ENCODE measurements at regions not wholly inside any gene's neighbourhood (a gene's known extent, or its start where the extent isn't known, plus 50 kb on each side); places are given as distances from the start of the nearest gene placed in this dataset.
"Not testable (repeated sequence)": the region's sequence is repeated elsewhere in the genome, so short reads cannot be mapped to it uniquely, and the experiment has no call there.

DNA sequence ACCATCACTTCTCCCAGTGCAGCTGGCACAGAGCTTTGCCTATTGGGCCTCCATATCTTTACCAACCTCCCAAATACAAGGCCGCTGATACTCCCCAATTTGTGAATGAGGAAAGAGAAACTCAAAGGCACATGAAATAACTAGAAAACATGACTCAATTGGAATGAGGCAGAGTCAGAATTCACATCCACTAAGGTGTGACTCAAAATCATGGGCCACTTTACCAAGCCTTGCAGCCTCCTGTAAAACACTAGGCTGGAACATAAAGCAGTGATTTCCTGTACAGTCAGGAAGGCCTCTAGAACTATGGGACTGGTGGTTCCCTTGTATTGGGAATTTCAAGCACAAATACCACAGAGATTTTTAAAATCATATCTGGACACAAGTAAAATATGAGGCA, 128.6 kb downstream of the DCLK3 start:
- Histone ChIP-seq H3K27ac (ENCODE audit: low read depth, low read length) (no peak overlapping the region), H3K4me1 (ENCODE audit: insufficient read depth, low read length) (no peaks in the 10 kb centered on the region), H3K27me3 (ENCODE audit: insufficient read depth, low read length, poor library complexity, severe bottlenecking) (no peaks in the 10 kb centered on the region), H3K9me3 (ENCODE audit: low read length) (no peaks in the 10 kb centered on the region), H3K36me3 (ENCODE audit: insufficient read depth, low read length) (no peaks in the 10 kb centered on the region), H3K4me3 (ENCODE audit: low read length) (no peak overlapping the region)
- no peaks in the 10 kb centered on the region for H3K27me3 Mint-ChIP-seq
- POLR2A ChIA-PET: no interaction called here
- no peak overlapping the region for H3K4me3 Mint-ChIP-seq
- H3K4me1 Mint-ChIP-seq: no peaks in the 10 kb centered on the region
- CTCF ChIA-PET: no interaction called here
- no peaks in the 10 kb centered on the region for H3K36me3 Mint-ChIP-seq
- peaks cover 0 to 2% (median 0%) of the 10 kb centered on the region in 5 donors for H3K9me3 Mint-ChIP-seq
- no peak overlapping the region for H3K27ac Mint-ChIP-seq
- no peak for DNase-seq

DNA sequence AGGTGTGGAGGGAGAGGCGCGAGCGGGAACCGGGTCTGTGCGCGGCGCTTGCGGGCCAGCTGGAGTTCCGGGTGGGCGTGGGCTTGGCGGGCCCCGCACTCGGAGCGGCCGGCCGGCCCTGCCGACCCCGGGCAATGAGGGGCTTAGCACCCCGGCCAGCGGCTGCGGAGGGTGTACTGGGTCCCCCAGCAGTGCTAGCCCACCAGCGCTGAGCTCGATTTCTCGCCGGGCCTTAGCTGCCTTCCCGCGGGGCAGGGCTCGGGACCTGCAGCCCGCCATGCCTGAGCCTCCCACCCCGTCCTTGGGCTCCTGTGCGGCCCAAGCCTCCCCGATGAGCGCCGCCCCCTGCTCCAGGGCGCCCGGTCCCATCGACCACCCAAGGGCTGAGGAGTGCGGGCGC, 130.5 kb downstream of the DCLK3 start:
- POLR2A ChIA-PET; H3K27ac Mint-ChIP-seq; H3K27me3 Mint-ChIP-seq; DNase-seq; H3K36me3 Mint-ChIP-seq; H3K4me1 ChIP-seq (ENCODE audit: insufficient read depth, low read length); H3K36me3 ChIP-seq (ENCODE audit: insufficient read depth, low read length); H3K9me3 ChIP-seq (ENCODE audit: low read length); H3K4me1 Mint-ChIP-seq; CTCF ChIA-PET; H3K27ac ChIP-seq (ENCODE audit: low read depth, low read length); H3K4me3 ChIP-seq (ENCODE audit: low read length); H3K27me3 ChIP-seq (ENCODE audit: insufficient read depth, low read length, poor library complexity, severe bottlenecking); H3K4me3 Mint-ChIP-seq; H3K9me3 Mint-ChIP-seq: not testable (repeated sequence)

DNA sequence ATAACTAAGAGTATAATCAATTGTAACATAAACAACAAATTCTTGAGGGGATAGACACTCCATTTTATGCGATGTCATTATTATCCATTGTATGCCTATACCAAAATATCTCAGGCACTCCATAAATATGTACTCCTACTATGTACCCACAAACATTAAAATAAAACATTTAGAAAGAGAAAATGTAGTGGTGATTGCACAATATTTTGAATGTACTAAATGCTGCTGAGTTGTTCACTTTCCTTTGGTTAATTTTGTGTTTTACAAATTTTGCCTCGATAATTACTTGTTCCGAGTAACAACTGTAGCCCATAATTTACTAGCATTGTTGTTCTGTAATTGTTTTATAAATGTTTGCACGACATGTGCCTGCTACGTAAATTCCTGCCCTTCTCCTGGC, 131.3 kb downstream of the DCLK3 start:
- no peaks in the 10 kb centered on the region for H3K27me3 Mint-ChIP-seq
- H3K9me3 Mint-ChIP-seq: peaks cover 0 to 2% (median 0%) of the 10 kb centered on the region in 5 donors
- no peak overlapping the region for H3K4me3 Mint-ChIP-seq
- ChIA-PET CTCF (no interaction called here), POLR2A (no interaction called here)
- Histone ChIP-seq H3K9me3 (ENCODE audit: low read length) (no peaks in the 10 kb centered on the region), H3K27me3 (ENCODE audit: insufficient read depth, low read length, poor library complexity, severe bottlenecking) (no peaks in the 10 kb centered on the region), H3K27ac (ENCODE audit: low read depth, low read length) (no peak overlapping the region), H3K4me3 (ENCODE audit: low read length) (no peak overlapping the region), H3K36me3 (ENCODE audit: insufficient read depth, low read length) (no peaks in the 10 kb centered on the region), H3K4me1 (ENCODE audit: insufficient read depth, low read length) (no peaks in the 10 kb centered on the region)
- no peaks in the 10 kb centered on the region for H3K4me1 Mint-ChIP-seq
- DNase-seq: no peak
- no peak overlapping the region for H3K27ac Mint-ChIP-seq
- H3K36me3 Mint-ChIP-seq: no peaks in the 10 kb centered on the region

DNA sequence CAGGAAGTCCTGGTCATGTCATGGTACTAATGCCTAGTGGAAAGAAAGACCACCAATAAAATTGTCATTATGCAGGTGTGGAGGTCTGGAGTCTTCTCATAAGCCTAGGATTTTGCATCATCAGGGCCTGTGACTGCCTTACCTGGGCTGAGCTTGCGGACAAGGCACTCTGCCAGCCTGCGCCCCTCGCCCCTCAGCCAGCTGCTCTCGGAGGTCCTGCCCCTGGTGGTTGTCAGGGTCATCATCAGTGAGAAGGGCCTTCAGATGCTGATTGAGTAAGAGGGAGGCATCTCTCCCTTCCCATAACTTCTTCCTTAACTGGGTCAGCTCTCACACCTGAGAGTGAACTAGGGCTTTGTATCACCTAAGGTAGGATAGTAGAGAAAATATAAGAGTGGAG, 132.8 kb downstream of the DCLK3 start:
- H3K9me3 Mint-ChIP-seq: peaks cover 0 to 2% (median 0%) of the 10 kb centered on the region in 5 donors
- POLR2A ChIA-PET: no interaction called here
- H3K4me1 ChIP-seq (ENCODE audit: insufficient read depth, low read length): no peaks in the 10 kb centered on the region

DNA sequence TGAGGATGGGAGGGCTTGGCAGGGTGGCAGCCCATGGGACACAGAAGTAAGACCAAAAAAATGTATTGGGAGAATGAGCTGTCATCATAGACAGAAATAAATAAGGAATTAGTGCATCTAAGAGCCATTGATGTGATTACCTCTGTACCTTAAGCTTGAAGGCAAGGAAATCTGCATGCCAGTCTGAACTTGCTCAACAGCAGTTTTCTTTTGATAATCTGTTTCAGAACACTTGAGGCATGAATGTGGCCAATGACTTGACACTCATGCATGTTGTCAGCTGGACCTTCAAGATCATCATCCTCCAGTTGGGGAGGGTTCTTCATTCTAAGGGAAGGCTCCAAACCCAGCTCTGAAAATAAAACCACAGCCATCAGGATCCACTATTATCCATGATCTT, 148.5 kb downstream of the DCLK3 start:
- DNase-seq: no peak
- H3K36me3 Mint-ChIP-seq: no peaks in the 10 kb centered on the region
- ChIA-PET POLR2A (no interaction called here), CTCF (no interaction called here)
- H3K27me3 Mint-ChIP-seq: peaks cover 4% of the 10 kb centered on the region in 2 donors
- Histone ChIP-seq H3K4me3 (ENCODE audit: low read length) (no peak overlapping the region), H3K9me3 (ENCODE audit: low read length) (no peaks in the 10 kb centered on the region), H3K4me1 (ENCODE audit: insufficient read depth, low read length) (no peaks in the 10 kb centered on the region), H3K36me3 (ENCODE audit: insufficient read depth, low read length) (no peaks in the 10 kb centered on the region), H3K27me3 (ENCODE audit: insufficient read depth, low read length, poor library complexity, severe bottlenecking) (no peaks in the 10 kb centered on the region), H3K27ac (ENCODE audit: low read depth, low read length) (no peak overlapping the region)
- peaks cover 0 to 5% (median 0%) of the 10 kb centered on the region in 5 donors for H3K9me3 Mint-ChIP-seq
- H3K27ac Mint-ChIP-seq: no peak overlapping the region
- H3K4me1 Mint-ChIP-seq: no peaks in the 10 kb centered on the region
- no peak overlapping the region for H3K4me3 Mint-ChIP-seq

More for the DNA sequence above, 132.8 kb downstream of the DCLK3 start:
- H3K4me3 ChIP-seq (ENCODE audit: low read length): no peak overlapping the region
- H3K4me1 Mint-ChIP-seq: no peaks in the 10 kb centered on the region
- CTCF ChIA-PET: no interaction called here
- no peak overlapping the region for H3K4me3 Mint-ChIP-seq
- DNase-seq: no peak
- peaks cover 3 to 4% of the 10 kb centered on the region in 2 donors for H3K27me3 Mint-ChIP-seq
- H3K27me3 ChIP-seq (ENCODE audit: insufficient read depth, low read length, poor library complexity, severe bottlenecking): no peaks in the 10 kb centered on the region
- H3K9me3 ChIP-seq (ENCODE audit: low read length): no peaks in the 10 kb centered on the region
- H3K27ac Mint-ChIP-seq: no peak overlapping the region
- no peaks in the 10 kb centered on the region for H3K36me3 Mint-ChIP-seq
- H3K36me3 ChIP-seq (ENCODE audit: insufficient read depth, low read length): no peaks in the 10 kb centered on the region
- no peak overlapping the region for H3K27ac ChIP-seq (ENCODE audit: low read depth, low read length)

DNA sequence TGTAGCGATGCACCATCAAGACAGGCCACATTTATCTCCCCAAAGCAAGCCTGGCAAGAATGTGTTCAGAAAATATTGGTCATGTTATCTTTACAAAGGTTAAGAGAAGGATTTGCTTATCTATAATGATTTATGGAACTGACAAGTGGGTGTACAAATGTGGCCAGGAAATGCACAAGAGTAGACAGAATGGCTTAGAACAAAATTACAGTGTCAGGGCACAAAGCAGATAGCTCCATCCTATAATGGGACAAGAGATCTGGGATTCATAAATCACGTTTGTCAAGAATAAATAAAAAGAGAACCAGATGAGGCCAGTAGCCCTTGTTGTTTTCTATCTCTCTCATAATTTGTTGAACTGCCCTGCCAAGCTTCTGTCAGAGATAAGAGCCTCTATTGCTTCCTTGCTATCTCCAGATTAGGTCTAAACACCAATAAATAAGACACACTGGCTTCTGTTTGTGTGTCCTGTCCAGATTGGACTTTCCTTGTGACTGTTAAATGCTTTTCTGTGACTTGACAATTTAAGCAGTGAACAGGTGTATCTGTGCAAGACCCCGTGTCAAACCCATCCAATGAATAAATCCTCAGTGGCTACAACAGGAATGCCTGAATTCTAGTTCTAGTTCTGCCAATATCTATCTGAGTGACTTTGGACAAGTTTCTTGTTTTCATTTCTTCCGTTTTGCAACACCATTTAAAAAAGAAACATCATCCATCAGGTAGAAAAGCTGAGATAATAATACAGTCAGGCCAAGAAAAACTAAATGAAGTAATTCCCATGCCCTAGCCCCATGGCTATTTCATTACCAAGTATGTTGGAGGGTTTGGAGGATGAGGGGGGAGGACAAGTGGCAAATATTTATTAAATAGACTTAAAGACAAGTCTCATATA, 157.2 kb downstream of the DCLK3 start:
- H3K27ac ChIP-seq (ENCODE audit: low read depth, low read length): no peak overlapping the region
- no peak overlapping the region for H3K4me3 ChIP-seq (ENCODE audit: low read length)
- Mint-ChIP-seq H3K4me1 (no peaks in the 10 kb centered on the region), H3K36me3 (no peaks in the 10 kb centered on the region), H3K4me3 (no peak overlapping the region), H3K27ac (no peak overlapping the region), H3K9me3 (peaks cover 0 to 2% (median 0%) of the 10 kb centered on the region in 5 donors), H3K27me3 (peaks cover 3 to 15% of the 10 kb centered on the region in 2 donors)
- H3K36me3 ChIP-seq (ENCODE audit: insufficient read depth, low read length): no peaks in the 10 kb centered on the region
- no peaks in the 10 kb centered on the region for H3K27me3 ChIP-seq (ENCODE audit: insufficient read depth, low read length, poor library complexity, severe bottlenecking)
- ChIA-PET POLR2A (no interaction called here), CTCF (no interaction called here)
- H3K9me3 ChIP-seq (ENCODE audit: low read length): no peaks in the 10 kb centered on the region
- no peaks in the 10 kb centered on the region for H3K4me1 ChIP-seq (ENCODE audit: insufficient read depth, low read length)
- DNase-seq: no peak

DNA sequence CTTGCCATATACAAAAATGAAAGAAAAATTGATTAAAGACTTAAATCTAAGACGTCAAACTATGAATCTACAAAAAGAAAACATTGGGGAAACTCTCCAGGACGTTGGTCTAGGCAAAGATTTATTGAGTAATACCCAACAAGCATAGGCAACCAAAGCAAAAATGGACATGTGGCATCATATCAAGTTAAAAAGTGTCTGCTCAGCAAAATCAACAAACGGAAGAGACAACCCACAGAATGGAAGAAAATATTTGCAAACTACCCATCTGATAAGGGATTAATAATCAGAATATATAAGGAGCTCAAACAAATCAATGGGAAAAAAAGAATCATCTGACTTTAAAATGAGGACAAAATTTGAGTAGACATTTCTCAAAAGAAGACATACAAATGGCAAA, 160.9 kb downstream of the DCLK3 start:
- Mint-ChIP-seq H3K36me3 (no peaks in the 10 kb centered on the region), H3K27me3 (peaks cover under 1 to 8% of the 10 kb centered on the region in 2 donors), H3K27ac (no peak overlapping the region), H3K4me1 (no peaks in the 10 kb centered on the region), H3K4me3 (no peak overlapping the region), H3K9me3 (peaks cover 0 to 2% (median 0%) of the 10 kb centered on the region in 5 donors)
- Histone ChIP-seq H3K27me3 (ENCODE audit: insufficient read depth, low read length, poor library complexity, severe bottlenecking) (no peaks in the 10 kb centered on the region), H3K9me3 (ENCODE audit: low read length) (no peaks in the 10 kb centered on the region), H3K36me3 (ENCODE audit: insufficient read depth, low read length) (no peaks in the 10 kb centered on the region), H3K27ac (ENCODE audit: low read depth, low read length) (no peak overlapping the region), H3K4me3 (ENCODE audit: low read length) (no peak overlapping the region), H3K4me1 (ENCODE audit: insufficient read depth, low read length) (no peaks in the 10 kb centered on the region)
- ChIA-PET POLR2A (no interaction called here), CTCF (no interaction called here)
- no peak for DNase-seq

DNA sequence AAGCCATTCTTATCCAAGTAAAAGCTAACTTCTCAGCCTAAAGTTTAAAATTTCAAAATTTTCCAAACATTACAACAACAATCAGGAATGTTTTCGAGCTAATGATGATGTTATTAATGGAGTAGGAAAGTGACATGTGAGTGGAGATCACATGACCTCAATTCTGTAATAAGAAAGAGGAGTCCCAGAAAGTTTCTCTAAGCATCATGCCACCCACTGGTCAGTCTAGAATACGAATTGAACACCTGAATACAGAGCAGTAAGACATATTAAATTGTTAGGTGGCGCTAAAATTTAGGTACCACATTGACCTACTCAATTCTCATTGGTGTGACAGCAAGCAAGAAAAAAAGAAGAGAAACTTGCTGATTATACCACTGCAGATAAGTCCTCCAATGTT, 163.9 kb downstream of the DCLK3 start:
- CTCF ChIA-PET: no interaction called here

More for the DNA sequence above, 163.9 kb downstream of the DCLK3 start:
- H3K4me1 ChIP-seq (ENCODE audit: insufficient read depth, low read length): no peaks in the 10 kb centered on the region
- H3K27ac ChIP-seq (ENCODE audit: low read depth, low read length): no peak overlapping the region
- no peak for DNase-seq
- Mint-ChIP-seq H3K9me3 (no peaks in the 10 kb centered on the region), H3K4me3 (no peak overlapping the region), H3K27me3 (peaks cover 0 to 8% of the 10 kb centered on the region in 2 donors), H3K27ac (no peak overlapping the region), H3K36me3 (no peaks in the 10 kb centered on the region), H3K4me1 (no peaks in the 10 kb centered on the region)
- no peaks in the 10 kb centered on the region for H3K27me3 ChIP-seq (ENCODE audit: insufficient read depth, low read length, poor library complexity, severe bottlenecking)
- no peak overlapping the region for H3K4me3 ChIP-seq (ENCODE audit: low read length)
- POLR2A ChIA-PET: no interaction called here
- no peaks in the 10 kb centered on the region for H3K9me3 ChIP-seq (ENCODE audit: low read length)
- no peaks in the 10 kb centered on the region for H3K36me3 ChIP-seq (ENCODE audit: insufficient read depth, low read length)

All from CD8-positive, alpha-beta memory T cell (primary cell).